ENCODE measurements at regions not wholly inside any gene's neighbourhood (a gene's known extent, or its start where the extent isn't known, plus 50 kb on each side); places are given as distances from the start of the nearest gene placed in this dataset.

GRCh38 chr11:116242006-116242405 lies 530.8 kb downstream of the BUD13 start:
- intact Hi-C loops (cut with DNase I): no loop called here
- H3K9me3 ChIP-seq: no peaks in the 10 kb centered on the region
- H3K4me3 ChIP-seq: no peak overlapping the region
- H3K27ac ChIP-seq: no peak overlapping the region
- TF ChIP-seq CTCF (IDR thresholded peaks at IDR 0.05): no peak
- H3K27me3 ChIP-seq: no peaks in the 10 kb centered on the region
- no peaks in the 10 kb centered on the region for H3K36me3 ChIP-seq
- no peak for DNase-seq (ENCODE audit: low spot score in 2 of 2)
- no peaks in the 10 kb centered on the region for H3K4me1 ChIP-seq

GRCh38 chr11:116240710-116241109 lies 532.1 kb downstream of the BUD13 start:
- no peaks in the 10 kb centered on the region for H3K36me3 ChIP-seq
- intact Hi-C loops (cut with DNase I): no loop called here
- no peak overlapping the region for H3K27ac ChIP-seq
- DNase-seq (ENCODE audit: low spot score in 2 of 2): no peak
- TF ChIP-seq CTCF (IDR thresholded peaks at IDR 0.05): no peak
- H3K4me1 ChIP-seq: no peaks in the 10 kb centered on the region
- H3K4me3 ChIP-seq: no peak overlapping the region
- no peaks in the 10 kb centered on the region for H3K9me3 ChIP-seq
- H3K27me3 ChIP-seq: no peaks in the 10 kb centered on the region

DNA sequence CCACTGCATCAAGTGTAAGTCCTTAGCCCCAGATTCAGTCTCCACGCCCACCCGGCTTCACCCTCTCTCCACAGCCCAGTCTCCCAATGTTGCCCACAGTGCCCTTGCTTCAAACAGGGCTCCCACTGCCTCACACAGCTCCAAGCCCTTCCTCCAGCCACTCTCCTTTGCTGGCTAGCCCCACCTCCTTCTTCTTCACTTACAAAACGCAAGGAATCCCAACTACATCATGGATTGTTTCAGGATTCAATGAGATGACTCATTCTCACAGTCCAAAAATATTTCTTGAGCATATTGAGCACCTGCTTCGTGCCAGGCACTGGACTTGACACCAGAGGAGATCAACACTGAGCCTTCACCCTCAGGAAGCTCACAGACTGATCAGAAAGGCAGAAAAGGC lies 533.5 kb downstream of the BUD13 start:
- DNase-seq (ENCODE audit: low spot score in 2 of 2): no peak
- Histone ChIP-seq H3K27me3 (no peaks in the 10 kb centered on the region), H3K27ac (no peak overlapping the region), H3K36me3 (no peaks in the 10 kb centered on the region), H3K9me3 (no peaks in the 10 kb centered on the region), H3K4me1 (no peaks in the 10 kb centered on the region), H3K4me3 (no peak overlapping the region)
- TF ChIP-seq CTCF (IDR thresholded peaks at IDR 0.05): no peak
- intact Hi-C loops (cut with DNase I): no loop called here

DNA sequence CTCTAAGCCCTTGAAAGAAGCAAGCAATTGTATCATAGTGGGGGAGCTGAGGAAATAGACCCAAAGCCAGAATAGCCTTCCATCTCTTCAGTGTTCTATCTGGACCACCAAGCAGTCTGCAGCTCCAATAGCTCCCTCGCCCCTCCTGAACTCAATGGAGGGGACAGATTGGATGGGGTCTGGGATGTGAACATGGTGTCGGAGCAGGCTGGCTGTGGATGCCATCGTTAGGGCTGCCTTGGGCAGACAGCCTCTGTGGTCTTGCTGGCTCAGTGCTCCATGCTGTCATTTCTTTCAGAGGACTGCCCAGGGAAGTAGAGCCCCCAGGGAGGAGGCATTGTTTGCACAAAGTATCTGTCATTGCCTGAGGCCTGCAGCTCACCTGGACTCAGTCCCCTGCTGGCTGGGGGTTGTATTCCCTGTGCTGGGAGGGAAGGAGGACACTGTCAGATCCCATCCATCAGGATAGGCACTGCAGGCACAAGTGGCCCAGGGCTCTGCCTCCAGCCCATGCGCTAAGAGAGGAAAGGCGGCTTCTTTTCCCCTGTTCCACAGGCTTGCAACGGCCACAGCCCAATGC lies 537.7 kb downstream of the BUD13 start:
- intact Hi-C loops (cut with DNase I): no loop called here
- H3K4me3 ChIP-seq: no peak overlapping the region
- TF ChIP-seq CTCF (IDR thresholded peaks at IDR 0.05): no peak
- no peak overlapping the region for H3K27ac ChIP-seq
- no peaks in the 10 kb centered on the region for H3K36me3 ChIP-seq
- H3K9me3 ChIP-seq: no peaks in the 10 kb centered on the region
- H3K27me3 ChIP-seq: no peaks in the 10 kb centered on the region
- DNase-seq (ENCODE audit: low spot score in 2 of 2): no peak
- H3K4me1 ChIP-seq: no peaks in the 10 kb centered on the region

GRCh38 chr11:116233561-116233960 lies 539.2 kb downstream of the BUD13 start:
- no peak for TF ChIP-seq CTCF (IDR thresholded peaks at IDR 0.05)
- no peaks in the 10 kb centered on the region for H3K4me1 ChIP-seq
- intact Hi-C loops (cut with DNase I): no loop called here
- H3K27me3 ChIP-seq: no peaks in the 10 kb centered on the region
- H3K9me3 ChIP-seq: no peaks in the 10 kb centered on the region
- no peak overlapping the region for H3K27ac ChIP-seq
- no peaks in the 10 kb centered on the region for H3K36me3 ChIP-seq
- no peak for DNase-seq (ENCODE audit: low spot score in 2 of 2)
- no peak overlapping the region for H3K4me3 ChIP-seq

DNA sequence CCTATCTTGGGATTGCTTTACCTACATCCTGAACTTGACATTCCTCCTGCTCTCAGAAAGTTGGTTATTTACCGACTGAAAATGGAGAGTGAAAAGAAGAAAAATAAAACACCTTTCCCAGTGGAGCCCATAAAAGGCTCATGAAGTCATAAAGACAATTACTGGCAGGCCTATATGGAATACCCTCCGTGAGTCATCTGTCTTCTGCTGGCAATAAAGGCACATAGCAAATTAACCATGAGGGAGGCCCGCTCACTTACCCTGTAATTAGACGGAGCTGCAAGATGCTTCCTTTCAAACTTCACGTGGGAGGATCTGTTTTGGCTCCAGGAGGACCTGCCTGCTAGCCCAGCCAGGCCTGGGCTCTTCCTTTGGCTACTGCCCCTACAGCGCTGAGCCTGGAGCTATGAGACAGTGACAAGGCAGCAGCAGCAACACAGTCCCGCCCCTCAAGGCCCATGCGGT lies 540.4 kb downstream of the BUD13 start:
- Histone ChIP-seq H3K4me3 (no peak overlapping the region), H3K27ac (no peak overlapping the region), H3K36me3 (no peaks in the 10 kb centered on the region), H3K4me1 (no peaks in the 10 kb centered on the region), H3K27me3 (no peaks in the 10 kb centered on the region), H3K9me3 (no peaks in the 10 kb centered on the region)
- DNase-seq (ENCODE audit: low spot score in 2 of 2): no peak
- TF ChIP-seq CTCF (IDR thresholded peaks at IDR 0.05): no peak
- intact Hi-C loops (cut with DNase I): no loop called here
